ENCODE measurements at regions not wholly inside any gene's neighbourhood (a gene's known extent, or its start where the extent isn't known, plus 50 kb on each side); places are given as distances from the start of the nearest gene placed in this dataset.

- no peak overlapping the region for H3K4me3 Mint-ChIP-seq (ENCODE audit: low read depth)
- TF ChIP-seq CTCF (IDR thresholded peaks at IDR 0.05; ENCODE audit: unreplicated experiment): no peak
- no peak for DNase-seq (ENCODE audit: low spot score, unreplicated experiment)
- peaks cover 18% of the 10 kb centered on the region for H3K36me3 Mint-ChIP-seq (ENCODE audit: insufficient read depth)
- no peaks in the 10 kb centered on the region for H3K4me1 Mint-ChIP-seq (ENCODE audit: low read depth)
- H3K27me3 Mint-ChIP-seq: no peaks in the 10 kb centered on the region
- no peak overlapping the region for H3K27ac Mint-ChIP-seq
- H3K9me3 Mint-ChIP-seq (ENCODE audit: low read depth): peaks cover 6% of the 10 kb centered on the region
These were observed 118.6 kb upstream of the RTL1 start for GRCh38 chr14:101022121-101022520.

GRCh38 chr14:101022916-101023435 is 119.5 kb upstream of the RTL1 start:
- Mint-ChIP-seq H3K4me3 (ENCODE audit: low read depth) (no peak overlapping the region), H3K9me3 (ENCODE audit: low read depth) (peaks cover 6% of the 10 kb centered on the region), H3K4me1 (ENCODE audit: low read depth) (no peaks in the 10 kb centered on the region), H3K27ac (no peak overlapping the region), H3K27me3 (no peaks in the 10 kb centered on the region), H3K36me3 (ENCODE audit: insufficient read depth) (peaks cover 18% of the 10 kb centered on the region)
- DNase-seq (ENCODE audit: low spot score, unreplicated experiment): no peak
- no peak for TF ChIP-seq CTCF (IDR thresholded peaks at IDR 0.05; ENCODE audit: unreplicated experiment)

GRCh38 chr14:101024686-101025085 is 121.2 kb upstream of the RTL1 start:
- Mint-ChIP-seq H3K27ac (no peak overlapping the region), H3K9me3 (ENCODE audit: low read depth) (peaks cover 5% of the 10 kb centered on the region), H3K36me3 (ENCODE audit: insufficient read depth) (peaks cover 18% of the 10 kb centered on the region), H3K27me3 (no peaks in the 10 kb centered on the region), H3K4me3 (ENCODE audit: low read depth) (no peak overlapping the region), H3K4me1 (ENCODE audit: low read depth) (no peaks in the 10 kb centered on the region)
- TF ChIP-seq CTCF (IDR thresholded peaks at IDR 0.05; ENCODE audit: unreplicated experiment): no peak
- no peak for DNase-seq (ENCODE audit: low spot score, unreplicated experiment)

GRCh38 chr14:101025131-101025530 is 121.6 kb upstream of the RTL1 start:
- no peak overlapping the region for H3K4me3 Mint-ChIP-seq (ENCODE audit: low read depth)
- peaks cover 3% of the 10 kb centered on the region for H3K9me3 Mint-ChIP-seq (ENCODE audit: low read depth)
- peaks cover 19% of the 10 kb centered on the region for H3K36me3 Mint-ChIP-seq (ENCODE audit: insufficient read depth)
- TF ChIP-seq CTCF (IDR thresholded peaks at IDR 0.05; ENCODE audit: unreplicated experiment): no peak
- no peak for DNase-seq (ENCODE audit: low spot score, unreplicated experiment)
- no peaks in the 10 kb centered on the region for H3K4me1 Mint-ChIP-seq (ENCODE audit: low read depth)
- no peak overlapping the region for H3K27ac Mint-ChIP-seq
- H3K27me3 Mint-ChIP-seq: no peaks in the 10 kb centered on the region

- Mint-ChIP-seq H3K27me3 (no peaks in the 10 kb centered on the region), H3K4me3 (ENCODE audit: low read depth) (no peak overlapping the region), H3K4me1 (ENCODE audit: low read depth) (no peaks in the 10 kb centered on the region), H3K27ac (no peak overlapping the region), H3K9me3 (ENCODE audit: low read depth) (peaks cover 3% of the 10 kb centered on the region), H3K36me3 (ENCODE audit: insufficient read depth) (peaks cover 19% of the 10 kb centered on the region)
- TF ChIP-seq CTCF (IDR thresholded peaks at IDR 0.05; ENCODE audit: unreplicated experiment): no peak
- no peak for DNase-seq (ENCODE audit: low spot score, unreplicated experiment)
These were observed 122.2 kb upstream of the RTL1 start for GRCh38 chr14:101025696-101026095.

Data from progenitor cell of endocrine pancreas (in vitro differentiated cells).